ENCODE measurements at regions not wholly inside any gene's neighbourhood (a gene's known extent, or its start where the extent isn't known, plus 50 kb on each side); places are given as distances from the start of the nearest gene placed in this dataset.

- no peak for TF ChIP-seq POLR2AphosphoS5 (IDR thresholded peaks at IDR 0.05; ENCODE audit: low read depth, low read length)
- no peak for TF ChIP-seq POLR2A (IDR thresholded peaks at IDR 0.05; ENCODE audit: low read depth, low read length)
Measured at GRCh38 chr3:194938845-194939531, 253.3 kb downstream of the FAM43A start.
